ENCODE measurements at regions not wholly inside any gene's neighbourhood (a gene's known extent, or its start where the extent isn't known, plus 50 kb on each side); places are given as distances from the start of the nearest gene placed in this dataset.

DNA sequence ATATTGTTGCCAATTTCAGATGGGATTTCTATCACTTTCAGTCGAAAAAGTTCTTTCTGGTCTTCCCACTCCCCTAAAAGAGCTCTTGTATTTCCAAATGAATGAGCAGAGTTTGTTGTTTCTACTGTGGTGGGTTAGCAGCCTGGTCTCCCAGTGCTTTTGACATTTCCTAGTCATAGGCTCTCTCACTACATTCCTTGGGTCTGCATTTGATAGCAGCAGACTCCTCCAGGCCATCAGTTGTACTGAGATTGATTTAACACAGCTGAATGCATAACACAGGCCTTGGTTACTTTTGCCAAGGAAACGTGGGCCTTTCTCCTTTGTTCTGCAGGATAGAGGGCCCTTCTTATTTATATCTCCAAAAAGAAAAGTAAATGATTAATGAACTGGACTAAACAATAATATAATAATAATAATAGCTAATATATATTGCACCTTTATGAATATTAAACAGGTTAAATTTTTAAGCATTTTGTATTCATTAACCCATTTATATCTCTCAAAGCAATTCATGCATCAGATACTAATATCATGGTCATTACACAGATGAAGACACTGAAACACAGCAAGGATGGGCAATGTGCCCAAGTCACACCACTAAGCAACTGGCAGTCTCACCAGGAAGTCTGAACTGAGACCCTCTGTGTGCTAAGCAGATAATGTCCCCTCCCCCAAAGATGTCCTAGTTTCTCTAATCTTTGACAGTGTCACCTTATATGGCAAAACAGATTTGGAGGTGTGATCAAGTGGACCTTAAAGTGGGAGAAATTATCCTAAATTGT is 1579.2 kb downstream of the AACS start:
- CTCF ChIA-PET: no interaction called here
- H3K27ac ChIP-seq (ENCODE audit: low read depth, low read length): no peak overlapping the region
- TF ChIP-seq, protein P1, sequence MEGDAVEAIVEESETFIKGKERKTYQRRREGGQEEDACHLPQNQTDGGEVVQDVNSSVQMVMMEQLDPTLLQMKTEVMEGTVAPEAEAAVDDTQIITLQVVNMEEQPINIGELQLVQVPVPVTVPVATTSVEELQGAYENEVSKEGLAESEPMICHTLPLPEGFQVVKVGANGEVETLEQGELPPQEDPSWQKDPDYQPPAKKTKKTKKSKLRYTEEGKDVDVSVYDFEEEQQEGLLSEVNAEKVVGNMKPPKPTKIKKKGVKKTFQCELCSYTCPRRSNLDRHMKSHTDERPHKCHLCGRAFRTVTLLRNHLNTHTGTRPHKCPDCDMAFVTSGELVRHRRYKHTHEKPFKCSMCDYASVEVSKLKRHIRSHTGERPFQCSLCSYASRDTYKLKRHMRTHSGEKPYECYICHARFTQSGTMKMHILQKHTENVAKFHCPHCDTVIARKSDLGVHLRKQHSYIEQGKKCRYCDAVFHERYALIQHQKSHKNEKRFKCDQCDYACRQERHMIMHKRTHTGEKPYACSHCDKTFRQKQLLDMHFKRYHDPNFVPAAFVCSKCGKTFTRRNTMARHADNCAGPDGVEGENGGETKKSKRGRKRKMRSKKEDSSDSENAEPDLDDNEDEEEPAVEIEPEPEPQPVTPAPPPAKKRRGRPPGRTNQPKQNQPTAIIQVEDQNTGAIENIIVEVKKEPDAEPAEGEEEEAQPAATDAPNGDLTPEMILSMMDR (IDR thresholded peaks at IDR 0.05; ENCODE audit: low read depth, low read length): no peak
- no peak overlapping the region for H3K4me3 ChIP-seq (ENCODE audit: low read depth, low read length)
- H3K9me3 ChIP-seq (ENCODE audit: control insufficient read depth, insufficient read depth, low read length): peaks cover 11% of the 10 kb centered on the region
- H3K27me3 ChIP-seq (ENCODE audit: control insufficient read depth, insufficient read depth, low read length): no peaks in the 10 kb centered on the region
- DNase-seq (ENCODE audit: low read depth, low spot score): no peak
- POLR2A ChIA-PET: no interaction called here

DNA sequence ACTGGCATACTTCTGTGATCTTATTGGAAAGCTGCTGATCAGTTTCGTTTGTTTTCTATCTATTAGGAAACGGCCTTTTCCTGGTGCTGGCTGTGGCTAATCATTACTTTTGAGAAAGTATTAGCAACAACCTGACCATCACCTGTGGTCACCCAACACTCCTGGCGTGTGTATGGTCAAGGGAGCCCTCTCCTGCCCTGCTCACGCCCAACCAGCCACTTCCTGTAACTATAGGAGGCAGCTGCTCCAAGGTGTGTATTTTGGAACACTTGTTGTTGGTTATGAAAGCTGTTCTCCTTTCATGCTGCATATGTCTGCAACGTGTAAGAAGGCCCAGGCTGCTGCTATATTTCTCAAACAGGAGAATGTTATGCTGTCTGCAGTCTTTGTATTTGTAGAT is 1582.8 kb downstream of the AACS start:
- ChIA-PET CTCF (no interaction called here), POLR2A (no interaction called here)
- H3K4me3 ChIP-seq (ENCODE audit: low read depth, low read length): no peak overlapping the region
- peaks cover 14% of the 10 kb centered on the region for H3K9me3 ChIP-seq (ENCODE audit: control insufficient read depth, insufficient read depth, low read length)
- TF ChIP-seq, protein P1 (IDR thresholded peaks at IDR 0.05; ENCODE audit: low read depth, low read length): no peak
- DNase-seq (ENCODE audit: low read depth, low spot score): no peak
- no peaks in the 10 kb centered on the region for H3K27me3 ChIP-seq (ENCODE audit: control insufficient read depth, insufficient read depth, low read length)
- no peak overlapping the region for H3K27ac ChIP-seq (ENCODE audit: low read depth, low read length)

DNA sequence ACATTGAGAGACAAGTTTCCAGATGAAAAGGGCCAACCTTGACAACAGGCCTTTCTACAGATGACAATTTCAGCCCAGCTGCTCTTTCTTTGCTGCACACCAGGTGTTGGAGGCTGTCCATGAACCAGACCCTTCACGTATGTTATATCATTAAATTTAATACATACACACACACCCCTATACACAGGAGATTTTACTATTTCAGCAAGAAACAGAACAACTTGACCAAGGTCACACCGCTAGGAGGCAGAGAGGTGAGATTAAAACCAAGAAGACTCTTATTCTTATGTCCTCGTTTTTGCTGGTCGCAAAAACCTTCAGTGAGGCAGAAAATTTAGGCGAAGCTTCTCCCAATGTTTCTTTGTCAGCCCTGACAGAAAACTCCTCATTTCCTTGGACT is 1585.9 kb downstream of the AACS start:
- H3K9me3 ChIP-seq (ENCODE audit: control insufficient read depth, insufficient read depth, low read length): peaks cover 20% of the 10 kb centered on the region
- CTCF ChIA-PET: no interaction called here
- no peak for DNase-seq (ENCODE audit: low read depth, low spot score)
- H3K27me3 ChIP-seq (ENCODE audit: control insufficient read depth, insufficient read depth, low read length): no peaks in the 10 kb centered on the region
- no peak overlapping the region for H3K4me3 ChIP-seq (ENCODE audit: low read depth, low read length)
- TF ChIP-seq, protein P1 (IDR thresholded peaks at IDR 0.05; ENCODE audit: low read depth, low read length): no peak
- H3K27ac ChIP-seq (ENCODE audit: low read depth, low read length): no peak overlapping the region
- POLR2A ChIA-PET: no interaction called here

DNA sequence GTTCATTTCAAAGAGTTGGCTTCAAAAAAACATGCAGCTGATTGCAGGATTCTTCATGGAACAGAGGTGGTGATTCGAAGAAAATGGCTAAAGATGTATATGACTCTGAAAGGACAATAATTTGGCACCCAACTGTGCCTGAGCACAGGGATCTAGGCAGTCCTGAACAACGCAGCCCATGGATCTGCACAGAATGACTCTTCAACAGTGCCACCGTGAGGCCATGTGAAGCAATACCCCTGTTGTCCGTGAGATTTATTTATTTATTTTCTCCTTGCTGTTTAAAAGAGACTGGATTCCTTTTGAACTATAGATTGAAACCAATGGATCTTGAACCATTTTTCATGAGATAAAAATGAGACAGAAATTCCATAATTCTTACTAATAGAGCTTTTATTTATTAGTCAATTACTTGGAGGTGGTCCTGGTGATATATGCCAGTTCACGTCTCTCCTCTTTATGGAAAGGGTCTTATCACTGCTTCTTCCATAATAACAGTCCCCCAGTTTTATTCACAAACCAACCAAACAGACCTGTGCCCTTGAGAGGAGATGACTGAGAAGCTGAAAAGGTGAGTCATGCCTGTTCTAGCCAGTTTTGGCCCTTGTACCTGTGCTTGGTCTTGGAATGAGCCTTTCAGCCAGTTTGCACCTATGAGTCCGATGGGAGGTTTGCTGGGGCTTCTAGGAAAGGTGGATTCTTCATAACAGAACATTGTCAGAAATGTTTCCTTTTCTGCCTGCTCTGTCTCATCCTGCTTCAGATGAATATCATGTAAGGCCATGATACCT is 1598.3 kb downstream of the AACS start:
- no peak overlapping the region for H3K4me3 ChIP-seq (ENCODE audit: low read depth, low read length)
- H3K27me3 ChIP-seq (ENCODE audit: control insufficient read depth, insufficient read depth, low read length): no peaks in the 10 kb centered on the region
- POLR2A ChIA-PET: no interaction called here
- H3K9me3 ChIP-seq (ENCODE audit: control insufficient read depth, insufficient read depth, low read length): peaks cover 8% of the 10 kb centered on the region
- DNase-seq (ENCODE audit: low read depth, low spot score): no peak
- no peak overlapping the region for H3K27ac ChIP-seq (ENCODE audit: low read depth, low read length)
- CTCF ChIA-PET: no interaction called here
- TF ChIP-seq, protein P1 (IDR thresholded peaks at IDR 0.05; ENCODE audit: low read depth, low read length): no peak

DNA sequence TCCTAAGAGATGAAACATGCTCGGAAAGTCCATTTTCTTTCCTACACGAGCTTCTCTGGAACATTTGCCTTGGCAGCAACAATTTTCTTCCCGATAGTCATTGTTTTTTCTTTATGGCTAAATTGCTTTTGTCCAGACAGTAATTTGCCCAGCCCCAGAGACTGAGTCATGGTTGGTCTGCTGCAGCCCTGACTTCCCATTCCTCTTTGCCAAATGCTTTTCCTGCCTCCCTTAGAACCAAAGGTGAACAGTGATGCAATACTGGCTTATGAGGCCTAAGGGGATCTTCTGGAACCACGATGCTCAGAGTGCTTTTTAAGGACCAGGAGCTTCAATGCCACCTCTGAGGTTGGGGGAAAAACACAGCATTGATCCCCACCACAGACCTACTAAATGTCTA is 1599.6 kb upstream of the TMEM132C start:
- TF ChIP-seq, protein P1 (IDR thresholded peaks at IDR 0.05; ENCODE audit: low read depth, low read length): no peak
- Histone ChIP-seq H3K4me3 (ENCODE audit: low read depth, low read length) (no peak overlapping the region), H3K9me3 (ENCODE audit: control insufficient read depth, insufficient read depth, low read length) (peaks cover 12% of the 10 kb centered on the region; the same call in 1 of the 2 replicates), H3K27ac (ENCODE audit: low read depth, low read length) (no peak overlapping the region), H3K27me3 (ENCODE audit: control insufficient read depth, insufficient read depth, low read length) (no peaks in the 10 kb centered on the region)
- DNase-seq (ENCODE audit: low read depth, low spot score): no peak
- POLR2A ChIA-PET: no interaction called here
- CTCF ChIA-PET: no interaction called here
